SKM-1 (cell line): ENCODE measurements at regions not wholly inside any gene's neighbourhood (a gene's known extent, or its start where the extent isn't known, plus 50 kb on each side); places are given as distances from the start of the nearest gene placed in this dataset.
"Not testable (repeated sequence)": the region's sequence is repeated elsewhere in the genome, so short reads cannot be mapped to it uniquely, and the experiment has no call there.

Experiments used
- DNase-seq: peaks from one replicate; lab custom pipeline; 2025; ENCODE audit not compliant: unreplicated experiment; lab: John Stamatoyannopoulos, UW

DNA sequence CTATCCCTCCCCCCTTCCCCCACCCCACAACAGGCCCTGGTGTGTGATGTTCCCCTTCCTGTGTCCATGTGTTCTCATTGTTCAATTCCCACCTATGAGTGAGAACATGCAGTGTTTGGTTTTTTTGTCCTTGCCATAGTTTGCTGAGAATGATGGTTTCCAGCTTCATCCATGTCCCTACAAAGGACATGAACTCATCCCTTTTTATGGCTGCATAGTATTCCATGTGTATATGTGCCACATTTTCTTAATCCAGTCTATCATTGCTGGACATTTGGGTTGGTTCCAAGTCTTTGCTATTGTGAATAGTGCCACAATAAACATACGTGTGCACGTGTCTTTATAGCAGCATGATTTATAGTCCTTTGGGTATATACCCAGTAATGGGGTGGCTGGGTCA, 52.3 kb upstream of the MAN1A2 start:
- not testable (repeated sequence) for DNase-seq

DNA sequence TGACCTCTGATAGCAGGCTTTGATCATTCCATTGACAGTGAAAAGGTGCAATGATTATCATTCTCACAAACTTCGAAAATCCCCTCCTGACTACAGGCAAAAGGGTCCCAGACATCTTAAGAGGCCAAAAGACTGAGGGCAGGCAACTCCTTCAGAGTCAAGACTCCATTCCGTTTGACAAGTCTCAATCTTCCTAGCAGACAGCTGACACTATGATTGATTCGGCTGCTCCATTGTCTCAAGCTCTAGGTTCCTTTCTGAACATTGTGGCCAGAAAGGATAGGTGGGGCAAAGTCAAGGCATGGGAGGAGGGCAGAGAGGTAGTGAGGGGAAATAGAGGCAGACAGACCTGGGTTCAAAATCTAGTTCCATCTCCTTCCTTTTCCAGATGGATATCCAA, 53.7 kb upstream of the MAN1A2 start:
- no peak for DNase-seq

DNA sequence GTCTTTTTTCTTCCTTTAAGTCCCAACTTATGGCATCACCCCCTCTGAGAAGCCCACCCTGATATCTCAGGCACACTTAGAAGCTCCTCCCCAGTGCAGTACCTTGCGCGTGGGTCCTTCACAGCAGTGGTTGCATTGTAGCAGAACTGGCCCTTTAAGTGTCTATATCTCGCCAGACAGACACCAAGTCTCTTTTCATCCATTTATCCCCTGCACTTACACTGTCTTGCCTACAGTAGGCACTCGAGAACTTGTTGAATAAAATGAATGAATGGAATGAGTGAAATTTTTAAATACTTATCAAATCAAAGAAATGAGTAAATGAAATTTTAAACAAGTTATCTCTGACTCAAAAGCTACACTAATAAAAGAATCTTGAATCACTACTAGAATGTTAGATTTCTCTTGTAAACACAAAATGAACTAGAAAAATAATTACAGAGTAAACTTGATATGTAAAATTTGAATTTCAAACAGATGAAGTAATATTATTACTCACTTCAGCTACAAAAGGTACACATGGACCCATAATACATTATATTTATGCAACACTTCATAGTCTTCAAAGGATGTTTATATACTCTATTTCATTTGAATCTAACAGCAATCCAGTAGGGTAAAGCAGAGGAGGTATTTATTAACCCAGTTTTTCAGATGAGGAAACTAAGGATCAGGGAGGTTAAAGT, 54.7 kb upstream of the MAN1A2 start:
- no peak for DNase-seq

DNA sequence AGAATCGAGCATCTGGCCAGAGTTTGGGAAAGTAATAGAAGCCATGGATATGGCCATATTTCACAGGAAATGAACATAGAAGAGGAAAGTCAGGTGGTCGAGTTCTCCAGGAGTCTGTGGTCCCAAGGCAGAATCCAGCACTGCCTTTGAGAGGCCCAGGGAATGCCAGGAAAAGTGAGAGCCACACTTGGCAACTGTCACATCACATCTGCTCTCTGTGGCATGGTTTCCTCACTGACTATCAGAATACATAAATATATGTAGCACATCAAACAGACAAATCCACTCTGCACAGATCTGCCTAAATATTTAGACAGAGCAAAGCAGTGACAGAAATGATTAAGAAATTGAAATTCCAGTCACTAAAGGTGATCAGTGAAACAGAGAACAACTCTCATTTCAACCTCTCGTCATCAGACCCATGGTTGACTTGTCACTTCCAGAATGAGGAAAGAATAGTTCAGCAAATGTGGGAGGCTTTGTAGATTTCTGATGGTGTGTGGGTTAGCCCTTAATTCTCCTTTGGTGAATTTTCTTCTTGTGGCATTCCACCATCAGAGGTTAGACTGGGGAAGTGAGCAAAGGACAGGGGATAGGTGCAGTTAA, 58.8 kb upstream of the MAN1A2 start:
- DNase-seq, result no peak

DNA sequence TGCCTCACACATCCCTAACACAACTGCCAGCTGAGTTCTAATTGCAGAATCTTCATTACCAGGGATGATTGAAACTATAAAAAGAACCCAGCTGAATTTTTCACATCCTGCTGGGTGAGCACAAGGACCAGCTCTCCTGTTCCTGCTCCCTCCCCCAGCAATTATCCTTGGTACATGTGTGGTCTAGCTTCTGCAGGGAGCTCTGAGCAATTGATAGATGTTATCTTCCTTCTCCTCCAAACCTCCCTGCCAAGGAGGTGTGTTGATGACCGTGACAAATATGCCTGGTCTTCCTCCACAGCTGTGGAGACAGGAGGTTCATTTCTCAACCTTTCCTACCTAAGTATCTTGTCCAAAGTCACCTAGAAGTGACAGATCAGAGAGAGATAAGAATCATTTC, 65.3 kb upstream of the MAN1A2 start:
- no peak for DNase-seq

DNA sequence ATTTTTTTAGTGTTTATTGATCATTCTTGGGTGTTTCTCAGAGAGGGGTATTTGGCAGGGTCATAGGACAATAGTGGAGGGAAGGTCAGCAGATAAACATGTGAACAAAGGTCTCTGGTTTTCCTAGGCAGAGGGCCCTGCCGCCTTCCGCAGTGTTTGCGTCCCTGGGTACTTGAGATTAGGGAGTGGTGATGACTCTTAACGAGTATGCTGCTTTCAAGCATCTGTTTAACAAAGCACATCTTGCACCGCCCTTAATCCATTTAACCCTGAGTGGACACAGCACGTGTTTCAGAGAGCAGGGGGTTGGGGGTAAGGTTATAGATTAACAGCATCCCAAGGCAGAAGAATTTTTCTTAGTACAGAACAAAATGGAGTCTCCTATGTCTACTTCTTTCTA, 67.1 kb upstream of the MAN1A2 start:
- not testable (repeated sequence) for DNase-seq

DNA sequence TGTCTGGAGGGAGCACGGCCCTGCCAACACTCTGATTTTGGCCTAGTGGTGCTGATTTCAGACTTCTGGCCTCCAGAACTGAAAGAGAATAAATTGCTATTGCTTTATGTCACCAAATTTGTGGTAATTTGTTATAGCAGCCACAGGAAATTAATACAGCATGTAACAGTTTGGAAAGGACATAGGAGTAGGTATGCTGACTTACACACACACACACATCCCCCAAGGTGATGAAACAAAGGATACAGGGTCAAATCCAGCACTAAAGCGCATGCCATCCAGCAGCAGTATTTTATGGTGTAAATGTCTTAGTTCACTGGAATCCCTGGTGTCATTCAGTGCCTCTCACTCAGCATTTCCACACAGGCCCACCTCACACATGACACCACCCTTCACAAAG, 72.2 kb upstream of the MAN1A2 start:
- no peak for DNase-seq

DNA sequence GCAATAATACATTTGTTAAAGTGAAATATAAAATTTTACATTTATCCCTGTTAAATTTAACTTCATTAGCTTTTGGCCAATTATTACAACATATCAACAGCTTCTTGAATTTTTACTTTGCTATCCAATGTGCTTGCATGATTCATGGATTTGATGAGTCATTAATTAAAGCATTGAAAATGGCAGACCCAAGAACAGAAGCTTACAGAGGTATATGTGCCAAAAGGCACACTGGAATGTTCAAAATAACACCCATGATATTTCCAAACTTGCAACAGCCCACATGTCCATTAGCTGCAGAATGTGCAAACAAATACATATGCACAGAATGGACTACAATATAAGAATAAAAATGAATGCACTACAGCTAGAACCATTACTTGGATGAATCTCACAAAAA, 76.4 kb upstream of the MAN1A2 start:
- no peak for DNase-seq

DNA sequence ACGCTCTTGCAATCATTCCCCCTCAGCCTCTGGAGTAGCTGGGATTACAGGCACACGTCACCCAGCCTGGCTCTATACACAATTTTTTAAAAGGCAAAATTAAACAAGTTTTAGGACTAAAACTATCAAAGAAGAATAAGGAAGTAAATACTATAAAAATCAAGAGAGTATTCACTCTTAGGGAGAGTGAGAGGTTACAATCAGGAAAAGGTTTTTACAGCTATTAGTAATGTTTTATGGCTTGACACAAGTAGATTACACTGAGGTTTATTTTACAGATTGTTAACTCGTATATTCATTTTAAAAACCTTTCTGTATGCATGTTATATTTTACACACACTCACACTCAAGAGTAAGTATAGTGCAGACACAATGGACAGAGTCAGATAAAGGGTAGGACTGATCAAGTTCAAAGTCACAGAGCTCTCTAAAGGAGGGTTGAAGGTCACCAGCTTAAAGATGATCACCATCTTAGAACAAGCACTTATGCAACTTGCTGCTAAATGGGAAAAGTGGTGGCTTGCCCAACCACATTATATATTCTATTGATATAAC, 77.9 kb upstream of the MAN1A2 start:
- DNase-seq, result no peak

DNA sequence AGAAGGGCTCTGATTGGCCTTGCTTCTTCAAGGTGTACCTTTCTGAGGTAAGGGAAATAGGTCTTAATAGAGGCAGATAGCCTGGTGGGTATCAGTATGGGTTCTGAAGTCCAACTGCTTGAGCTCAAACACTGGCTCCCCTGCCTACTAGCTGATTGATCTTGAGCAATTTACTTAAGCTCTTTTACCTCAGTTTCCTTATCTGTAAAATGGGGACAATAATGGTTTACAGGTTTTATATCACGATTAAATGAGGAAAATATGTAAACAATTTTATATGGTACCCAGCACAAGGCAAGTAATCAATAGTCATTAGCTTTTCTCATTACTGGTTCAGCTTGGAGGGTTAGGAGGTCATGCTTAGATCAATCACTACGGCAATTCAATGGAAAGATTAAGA, 75.8 kb upstream of the VTCN1 start:
- no peak for DNase-seq

DNA sequence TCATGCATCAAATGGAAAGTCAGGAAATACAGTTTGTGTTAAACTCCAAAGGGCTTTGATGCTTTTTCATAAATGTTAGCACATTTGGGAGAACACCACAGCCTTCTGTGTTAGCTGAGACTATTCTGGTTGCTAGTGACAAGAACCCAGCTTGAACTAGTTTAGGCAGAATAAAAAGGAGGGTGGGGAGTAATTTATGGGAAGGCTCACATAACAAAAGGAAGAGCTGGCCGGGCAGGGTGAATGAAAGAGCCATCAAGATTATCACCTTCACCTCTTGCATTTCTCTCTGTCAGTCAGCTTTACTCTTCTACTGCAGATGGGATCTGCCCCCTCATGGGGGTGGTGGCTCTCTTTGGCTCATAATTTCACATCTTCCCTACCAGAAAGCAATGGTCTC, 75.4 kb upstream of the VTCN1 start:
- DNase-seq, result no peak

DNA sequence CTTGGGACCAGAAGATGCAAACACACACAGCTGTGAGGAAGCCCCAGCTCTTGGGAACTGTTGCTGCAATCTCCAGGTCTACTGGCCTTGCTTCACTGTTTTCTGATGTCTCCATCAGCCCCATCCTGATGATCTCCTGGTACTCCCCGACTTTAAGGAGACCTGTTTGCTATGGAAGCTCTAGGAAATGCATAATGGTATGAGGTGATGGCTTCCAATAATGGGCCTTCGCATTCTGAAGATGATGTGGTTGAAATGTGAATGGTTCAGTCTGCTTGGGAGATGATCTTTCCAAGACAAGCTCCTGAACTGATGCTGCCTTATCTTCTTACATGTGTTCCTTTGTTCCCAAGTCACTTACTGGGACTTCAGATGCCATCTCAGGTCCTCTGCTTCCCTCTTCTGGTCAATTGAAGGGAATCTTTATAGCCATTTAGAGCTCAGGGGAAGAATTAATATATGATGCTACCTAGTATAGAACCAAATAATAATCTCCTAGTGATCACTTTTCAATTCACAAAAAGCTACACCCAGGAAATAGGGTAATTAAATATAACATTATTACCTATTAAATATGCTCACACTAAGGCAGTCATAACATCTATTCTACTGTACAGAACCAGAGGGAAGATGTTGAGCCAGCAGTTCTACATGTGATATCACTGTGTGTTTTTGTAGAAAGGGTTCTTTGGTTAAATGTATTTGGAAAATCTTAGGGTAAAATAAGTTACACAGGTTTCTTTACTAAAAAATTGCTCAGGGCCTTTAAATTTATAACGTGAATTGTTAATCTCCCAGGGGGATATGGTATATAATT, 73.9 kb upstream of the VTCN1 start:
- DNase-seq, result peak; percentile 25

DNA sequence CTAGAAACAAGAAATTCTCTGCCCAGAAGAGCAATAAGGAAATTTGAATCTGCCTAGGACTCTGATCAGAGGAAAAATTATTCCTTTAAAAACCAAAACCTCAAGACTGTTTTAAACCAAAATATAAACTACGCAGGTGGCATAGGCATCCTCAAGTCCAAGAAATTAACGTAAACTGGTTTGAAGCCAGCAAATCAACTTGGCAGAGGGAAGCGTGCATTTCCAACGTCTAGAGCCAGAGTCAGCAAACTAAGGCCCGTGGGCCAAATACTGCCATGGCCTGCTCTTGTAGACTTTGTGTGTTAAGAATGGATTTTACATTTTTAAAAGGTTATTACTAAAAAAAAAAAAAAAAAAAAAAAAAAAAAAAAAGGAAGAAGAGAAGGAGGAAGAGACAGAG, 67.8 kb upstream of the VTCN1 start:
- DNase-seq, result no peak

DNA sequence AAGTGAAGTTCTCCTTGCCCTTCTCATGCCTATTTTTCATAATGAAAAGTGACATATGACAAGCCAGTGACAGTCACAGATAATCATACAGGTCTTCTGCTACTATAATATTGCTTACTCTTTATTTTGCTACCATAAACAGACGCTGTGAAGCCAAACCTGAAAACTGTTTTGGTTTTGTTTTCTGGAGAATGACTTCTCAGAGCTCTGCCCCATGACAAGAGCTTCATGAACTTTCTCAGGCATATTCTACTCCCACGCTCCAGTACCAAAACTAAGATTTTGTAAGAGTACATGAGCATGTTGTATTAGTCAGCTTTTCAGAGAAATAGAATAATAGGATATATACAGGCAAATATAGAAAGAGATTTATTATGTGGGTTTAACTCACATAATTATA, 64.3 kb upstream of the VTCN1 start:
- DNase-seq, result no peak

DNA sequence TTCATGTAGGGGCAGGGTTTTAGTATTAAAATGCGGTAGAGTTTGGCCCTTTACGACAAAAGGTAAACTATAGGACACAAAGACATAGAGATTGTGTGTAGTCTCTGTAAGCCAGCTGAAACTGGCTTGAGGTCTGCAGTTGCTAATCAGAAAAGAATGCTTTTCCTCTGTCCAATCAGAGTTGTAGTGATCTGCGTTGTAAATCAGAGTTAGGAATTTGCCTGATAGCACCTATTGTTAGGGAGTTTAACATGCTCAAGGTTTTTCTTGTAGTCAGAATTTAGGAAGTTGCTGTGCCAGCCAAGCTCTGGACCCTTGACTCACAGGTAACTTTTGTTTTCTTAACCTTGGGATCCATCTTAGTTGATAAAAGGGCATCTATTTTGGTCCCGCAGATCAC, 61.2 kb upstream of the VTCN1 start:
- DNase-seq, result no peak

DNA sequence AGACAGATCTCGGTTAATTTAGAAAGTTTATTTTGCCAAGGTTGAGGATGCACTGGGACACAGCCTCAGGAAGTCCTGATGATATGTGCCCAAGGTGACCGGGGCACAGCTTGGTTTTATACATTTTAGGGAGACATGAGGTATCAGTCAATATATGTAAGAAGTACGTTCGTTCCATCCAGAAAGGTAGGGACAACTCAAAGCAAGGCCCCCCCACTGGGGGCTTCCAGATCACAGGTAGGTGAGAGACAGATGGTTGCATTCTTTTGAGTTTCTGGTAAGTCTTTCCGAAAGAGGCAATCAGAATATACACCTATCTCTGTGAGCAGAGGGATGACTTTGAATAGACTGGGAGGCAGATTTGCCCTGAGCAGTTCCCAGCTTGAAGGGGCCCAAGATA, 60.4 kb upstream of the VTCN1 start:
- DNase-seq, result no peak

DNA sequence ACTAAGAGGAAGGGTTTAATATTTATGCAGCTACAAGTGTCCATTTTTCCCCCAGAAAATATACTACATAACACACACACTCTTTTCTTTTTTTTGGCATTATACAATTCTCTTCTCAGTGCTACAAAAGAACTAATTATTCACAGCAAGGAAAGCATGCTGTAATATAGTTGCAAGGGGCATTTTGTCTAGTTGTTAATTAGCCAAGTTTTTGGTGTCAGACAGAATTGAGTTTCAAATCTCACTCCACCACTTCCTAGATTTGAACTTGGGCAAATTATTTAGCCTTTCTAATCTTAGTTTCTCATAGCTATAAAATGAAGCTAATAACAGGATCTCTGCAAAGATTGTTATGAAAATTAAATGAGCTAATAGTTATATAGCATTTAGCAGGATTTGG, 60.0 kb upstream of the VTCN1 start:
- no peak for DNase-seq

DNA sequence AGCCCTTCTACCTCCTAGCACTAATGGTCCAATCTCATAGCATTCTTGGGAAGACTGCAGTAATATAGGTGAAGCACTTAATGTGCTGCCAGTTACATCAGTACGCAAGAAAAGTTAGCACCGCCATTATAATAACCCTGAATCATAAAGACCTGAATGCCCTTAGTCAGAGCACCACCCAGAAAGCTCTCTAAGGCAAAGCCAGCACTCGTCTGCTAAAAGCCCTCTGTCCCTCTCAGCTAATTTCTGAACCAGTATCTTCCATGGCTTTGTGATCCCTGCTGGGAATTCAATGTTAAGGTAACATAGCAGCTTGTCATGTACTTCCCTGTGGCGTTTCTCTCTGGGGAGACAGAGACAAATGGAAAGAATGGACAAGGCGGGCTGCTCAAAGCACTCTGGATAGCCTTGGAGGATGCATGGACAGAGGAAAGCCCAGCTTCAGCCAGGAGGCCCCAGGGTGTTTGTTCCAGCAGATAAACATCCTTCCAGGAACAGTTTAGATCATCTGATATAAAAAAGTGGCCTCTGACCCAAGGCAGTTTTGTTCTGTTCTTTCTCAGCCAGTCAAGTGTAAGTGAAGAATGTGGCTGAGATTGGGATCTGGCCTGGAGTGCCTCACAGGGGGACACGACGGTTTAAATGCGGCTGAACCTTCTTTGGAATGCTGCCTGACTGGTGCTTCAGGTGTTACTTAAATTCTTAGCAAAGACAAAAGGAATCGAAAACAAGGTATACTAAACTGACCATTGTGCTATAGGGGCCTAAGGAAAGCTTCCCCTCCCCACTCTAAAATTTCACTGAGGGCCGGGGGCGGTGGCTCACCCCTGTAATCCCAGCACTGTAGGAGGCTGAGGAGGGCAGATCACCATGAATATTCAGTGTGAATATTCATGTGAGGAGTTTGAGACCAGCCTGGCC, 58.1 kb upstream of the VTCN1 start:
- DNase-seq, result no peak

DNA sequence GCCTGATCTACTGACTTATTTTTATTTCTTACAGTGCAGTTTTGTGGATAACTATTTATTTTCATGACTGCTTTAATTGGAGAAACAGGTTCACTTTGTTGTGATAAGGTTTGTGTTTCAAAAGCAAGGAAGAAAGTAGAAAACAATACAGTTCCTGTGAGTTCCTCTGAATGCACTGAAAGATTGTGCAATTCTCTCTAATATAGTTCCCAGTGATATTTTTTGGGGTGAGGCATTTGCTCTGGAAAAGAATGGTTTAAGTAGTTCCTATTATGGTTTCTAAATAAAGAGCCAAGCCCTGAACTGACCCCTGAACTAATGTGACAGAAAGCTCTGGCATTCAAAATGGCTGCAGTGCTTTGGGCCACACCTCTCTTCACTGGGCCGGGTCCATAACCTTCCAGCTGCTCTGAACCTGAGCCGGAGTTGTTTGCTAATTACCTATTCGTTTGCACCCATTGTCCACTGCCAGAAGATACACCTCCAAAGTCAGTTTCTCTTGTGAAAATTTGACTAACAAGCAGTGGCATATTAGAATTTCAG, 56.6 kb upstream of the VTCN1 start:
- DNase-seq, result no peak

DNA sequence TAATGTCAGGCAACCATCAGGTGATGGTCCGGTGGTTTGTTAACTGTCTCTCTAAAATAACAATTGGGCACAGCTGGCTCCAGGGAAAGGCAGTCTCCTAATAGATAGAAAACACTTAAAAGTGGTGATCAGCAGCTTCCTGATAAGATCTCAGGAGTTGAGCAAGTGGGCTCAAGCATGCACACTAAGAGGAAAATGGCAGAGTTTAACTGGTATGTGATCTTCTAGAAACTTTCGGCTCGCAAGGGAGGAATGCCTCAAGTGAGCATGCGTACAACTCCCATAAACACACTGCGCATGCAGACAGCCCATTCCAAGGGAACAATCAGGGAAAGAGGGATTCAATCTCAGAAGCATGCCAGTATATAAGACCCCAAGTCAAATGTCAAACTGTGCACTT, 52.2 kb upstream of the VTCN1 start:
- DNase-seq, result no peak

DNA sequence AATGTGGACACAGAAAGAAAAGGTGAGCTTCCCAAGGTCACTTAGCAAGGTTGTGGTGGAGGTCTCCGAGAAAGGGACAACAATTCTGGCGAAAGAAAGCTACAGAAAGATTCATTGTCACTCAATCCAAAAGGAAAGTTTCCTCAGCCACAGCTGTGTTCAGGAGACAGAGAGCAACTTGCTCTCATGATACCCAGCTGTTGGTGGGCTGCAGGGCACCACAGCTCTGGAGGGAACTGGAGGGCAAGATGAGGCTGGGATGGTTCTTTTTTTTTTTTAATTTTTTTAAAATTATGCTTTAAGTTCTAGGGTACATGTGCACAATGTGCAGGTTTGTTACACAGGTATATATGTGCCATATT, 50.7 kb upstream of the VTCN1 start:
- DNase-seq, result no peak
